Tibial artery (tissue), 4 donors: ENCODE measurements at regions not wholly inside any gene's neighbourhood (a gene's known extent, or its start where the extent isn't known, plus 50 kb on each side); places are given as distances from the start of the nearest gene placed in this dataset.

Source experiments
- DNase-seq, 2 donors: peaks; one replicate each; pipeline ENCODE4 v3.0.0-alpha.2; 2019
- H3K27ac ChIP-seq, 2 donors: fragments of 200-600 bp; sonication (generic) in 1 of 2; 1 replicate in 1 of 2; 2 replicates in 1 of 2; pipeline ENCODE4 v1.5.1; 2018 to 2019; ENCODE audit warnings: mild to moderate bottlenecking in 1 of 2
- H3K27me3 ChIP-seq, 2 donors: fragments of 200-600 bp; sonication (generic) in 1 of 2; one replicate each; pipeline versions ENCODE4 v1.5.1 to v1.6.0; 2016 to 2019
- H3K36me3 ChIP-seq, 3 donors: fragments of 200-600 bp; sonication (generic) in 2 of 3; one replicate each; pipeline ENCODE4 v1.5.1; 2016 to 2019; ENCODE audit warnings: mild to moderate bottlenecking in 2 of 3
- H3K4me1 ChIP-seq, 4 donors: fragments of 200-600 bp; sonication (generic) in 2 of 4; 1 replicate in 3 of 4; 2 replicates in 1 of 4; pipeline ENCODE4 v1.5.1; 2016 to 2019
- H3K4me3 ChIP-seq, 2 donors: fragments of 200-600 bp; sonication (generic) in 1 of 2; 1 replicate in 1 of 2; 2 replicates in 1 of 2; pipeline ENCODE4 v1.5.1; 2018 to 2019; ENCODE audit warnings: mild to moderate bottlenecking in 2 of 2
- H3K9me3 ChIP-seq, 3 donors: fragments of 200-600 bp; sonication (generic) in 1 of 3; one replicate each; pipeline ENCODE4 v1.5.1; 2016 to 2019
- CTCF ChIP-seq, 2 experiments: fragments of 200-600 bp in 1 of 2; fragments of 450-650 bp in 1 of 2; IDR thresholded peaks; one replicate each; pipeline ENCODE4 v1.5.1; 2017 to 2019; ENCODE audit warnings: antibody characterized with exemption in 2 of 2, mild to moderate bottlenecking in 1 of 2, moderate library complexity in 1 of 2
- intact Hi-C: fragments of 100-400 bp; cut with DNase I; formaldehyde crosslinking; loops from one replicate; pipeline ENCODE4 v1.15.0; 2023; ENCODE audit warnings: low total_unique reads

- H3K9me3 ChIP-seq, result no peaks in the 10 kb centered on the region
- TF ChIP-seq CTCF (IDR thresholded peaks at IDR 0.05), result no peak
- DNase-seq, result no peak
- H3K27me3 ChIP-seq, result no peaks in the 10 kb centered on the region
- no peaks in the 10 kb centered on the region for H3K4me1 ChIP-seq
- H3K36me3 ChIP-seq, result no peaks in the 10 kb centered on the region
- H3K4me3 ChIP-seq, result no peak overlapping the region
- intact Hi-C loops, result no loop called here
- H3K27ac ChIP-seq, result no peak overlapping the region
These were observed 360.9 kb downstream of the AKAIN1 start for GRCh38 chr18:4836141-4836540.

GRCh38 chr18:4831791-4832375, 365.2 kb downstream of the AKAIN1 start:
- H3K27me3 ChIP-seq, result no peaks in the 10 kb centered on the region
- H3K27ac ChIP-seq, result no peak overlapping the region
- DNase-seq, result no peak
- H3K36me3 ChIP-seq, result no peaks in the 10 kb centered on the region
- no peak overlapping the region for H3K4me3 ChIP-seq
- intact Hi-C loops, result no loop called here
- H3K4me1 ChIP-seq, result no peaks in the 10 kb centered on the region
- no peaks in the 10 kb centered on the region for H3K9me3 ChIP-seq
- no peak for TF ChIP-seq CTCF (IDR thresholded peaks at IDR 0.05)

- intact Hi-C loops, result no loop called here
These were observed 365.9 kb downstream of the AKAIN1 start for GRCh38 chr18:4831127-4831526.

GRCh38 chr18:4823091-4823490, 368.0 kb upstream of the DLGAP1 start:
- no peak overlapping the region for H3K4me3 ChIP-seq
- intact Hi-C loops, result no loop called here
- H3K27ac ChIP-seq, result no peak overlapping the region
- H3K9me3 ChIP-seq, result no peaks in the 10 kb centered on the region
- no peaks in the 10 kb centered on the region for H3K36me3 ChIP-seq
- H3K27me3 ChIP-seq, result no peaks in the 10 kb centered on the region
- H3K4me1 ChIP-seq, result no peaks in the 10 kb centered on the region
- no peak for TF ChIP-seq CTCF (IDR thresholded peaks at IDR 0.05)
- DNase-seq, result no peak

More at GRCh38 chr18:4831127-4831526, 365.9 kb downstream of the AKAIN1 start:
- H3K4me3 ChIP-seq, result no peak overlapping the region
- H3K36me3 ChIP-seq, result no peaks in the 10 kb centered on the region
- DNase-seq, result no peak
- H3K4me1 ChIP-seq, result no peaks in the 10 kb centered on the region
- TF ChIP-seq CTCF (IDR thresholded peaks at IDR 0.05), result no peak
- no peak overlapping the region for H3K27ac ChIP-seq
- H3K9me3 ChIP-seq, result no peaks in the 10 kb centered on the region
- H3K27me3 ChIP-seq, result no peaks in the 10 kb centered on the region

- no peak for TF ChIP-seq CTCF (IDR thresholded peaks at IDR 0.05)
- DNase-seq, result no peak
- Histone ChIP-seq H3K27me3 (no peaks in the 10 kb centered on the region), H3K4me3 (no peak overlapping the region), H3K36me3 (no peaks in the 10 kb centered on the region), H3K27ac (no peak overlapping the region), H3K4me1 (no peaks in the 10 kb centered on the region), H3K9me3 (no peaks in the 10 kb centered on the region)
- intact Hi-C loops, result no loop called here
These were observed 366.7 kb upstream of the DLGAP1 start for GRCh38 chr18:4821801-4822200.

- no peak for TF ChIP-seq CTCF (IDR thresholded peaks at IDR 0.05)
- H3K4me1 ChIP-seq, result no peaks in the 10 kb centered on the region
- intact Hi-C loops, result loop anchor here (2.0 kb wide), 1 partner anchor 465 kb away; no protein-coding TSS in a partner anchor
- no peaks in the 10 kb centered on the region for H3K9me3 ChIP-seq
- H3K27ac ChIP-seq, result no peak overlapping the region
- H3K4me3 ChIP-seq, result no peak overlapping the region
- no peaks in the 10 kb centered on the region for H3K27me3 ChIP-seq
- no peaks in the 10 kb centered on the region for H3K36me3 ChIP-seq
- DNase-seq, result no peak
These were observed 362.6 kb upstream of the DLGAP1 start for GRCh38 chr18:4817665-4818064.
